SK-N-SH (cell line): ENCODE measurements at regions not wholly inside any gene's neighbourhood (a gene's known extent, or its start where the extent isn't known, plus 50 kb on each side); places are given as distances from the start of the nearest gene placed in this dataset.

Experiments used
- ELF1 ChIP-seq: IDR thresholded peaks from 2 replicates; pipeline ENCODE4 v1.4.0; 2012
- EP300 ChIP-seq, 2 experiments: IDR thresholded peaks; 2 replicates each; pipeline versions ENCODE4 v1.4.0 to v1.6.1; 2012; ENCODE audit warnings: borderline replicate concordance in 1 of 2, low read depth in 1 of 2, low read length in 1 of 2
- EZH2phosphoT487 ChIP-seq: fragments of 200-600 bp; sonication (generic); IDR thresholded peaks from 2 replicates; pipeline ENCODE4 v1.6.1; 2017; ENCODE audit warnings: low read depth, mixed run types, mild to moderate bottlenecking, antibody characterized with exemption, moderate library complexity, borderline replicate concordance
- NFIC ChIP-seq: IDR thresholded peaks from 2 replicates; pipeline ENCODE4 v1.4.0; 2012; ENCODE audit warnings: borderline replicate concordance
- POLR2AphosphoS5 ChIP-seq: IDR thresholded peaks from 2 replicates; pipeline ENCODE4 v1.6.1; 2012; ENCODE audit warnings: low read depth, low read length
- RCOR1 ChIP-seq: fragments of 150-350 bp; IDR thresholded peaks from 2 replicates; pipeline ENCODE4 v1.6.1; 2017; ENCODE audit warnings: antibody characterized with exemption, low read length
- TAF1 ChIP-seq: IDR thresholded peaks from 2 replicates; pipeline ENCODE4 v1.6.1; 2012; ENCODE audit warnings: low read depth, mild to moderate bottlenecking, low read length, moderate library complexity, borderline replicate concordance
- USF1 ChIP-seq: IDR thresholded peaks from 2 replicates; pipeline ENCODE4 v1.4.0; 2012; ENCODE audit warnings: low read depth, borderline replicate concordance
- ZBTB33 ChIP-seq: IDR thresholded peaks from 2 replicates; pipeline ENCODE4 v1.4.0; 2012; ENCODE audit warnings: low read depth, borderline replicate concordance
- TF ChIP-seq, protein P1 (sequence below): fragments of 200-600 bp; sonication (generic); IDR thresholded peaks from 2 replicates; pipeline ENCODE4 v1.6.1; 2017; ENCODE audit warnings: antibody characterized with exemption, mild to moderate bottlenecking, moderate library complexity
- TF ChIP-seq, protein P2 (sequence below): IDR thresholded peaks from 2 replicates; pipeline ENCODE4 v1.4.0; 2012; ENCODE audit warnings: low read depth

DNA sequence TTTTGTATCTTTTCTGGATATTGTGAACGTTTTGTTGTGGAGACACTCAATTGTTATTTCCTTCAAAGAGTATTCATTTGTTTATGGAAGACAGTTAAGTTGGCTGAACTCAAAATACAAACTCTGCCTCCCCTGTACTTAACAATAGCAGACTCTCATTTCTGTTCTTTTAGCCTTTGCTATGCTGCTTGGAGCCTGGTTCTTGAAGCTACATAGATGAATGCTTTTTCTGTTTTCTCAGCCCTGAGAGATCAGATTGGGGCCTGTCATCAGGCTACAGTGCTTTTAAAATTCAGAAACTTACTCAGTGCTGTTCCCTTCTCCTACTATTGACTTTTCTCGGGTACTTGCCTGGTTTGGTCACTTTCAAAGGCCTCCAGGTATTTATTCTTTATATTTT, 215.7 kb upstream of the LYPLAL1 start:
- no peak for TF ChIP-seq TAF1
- TF ChIP-seq, protein P1, sequence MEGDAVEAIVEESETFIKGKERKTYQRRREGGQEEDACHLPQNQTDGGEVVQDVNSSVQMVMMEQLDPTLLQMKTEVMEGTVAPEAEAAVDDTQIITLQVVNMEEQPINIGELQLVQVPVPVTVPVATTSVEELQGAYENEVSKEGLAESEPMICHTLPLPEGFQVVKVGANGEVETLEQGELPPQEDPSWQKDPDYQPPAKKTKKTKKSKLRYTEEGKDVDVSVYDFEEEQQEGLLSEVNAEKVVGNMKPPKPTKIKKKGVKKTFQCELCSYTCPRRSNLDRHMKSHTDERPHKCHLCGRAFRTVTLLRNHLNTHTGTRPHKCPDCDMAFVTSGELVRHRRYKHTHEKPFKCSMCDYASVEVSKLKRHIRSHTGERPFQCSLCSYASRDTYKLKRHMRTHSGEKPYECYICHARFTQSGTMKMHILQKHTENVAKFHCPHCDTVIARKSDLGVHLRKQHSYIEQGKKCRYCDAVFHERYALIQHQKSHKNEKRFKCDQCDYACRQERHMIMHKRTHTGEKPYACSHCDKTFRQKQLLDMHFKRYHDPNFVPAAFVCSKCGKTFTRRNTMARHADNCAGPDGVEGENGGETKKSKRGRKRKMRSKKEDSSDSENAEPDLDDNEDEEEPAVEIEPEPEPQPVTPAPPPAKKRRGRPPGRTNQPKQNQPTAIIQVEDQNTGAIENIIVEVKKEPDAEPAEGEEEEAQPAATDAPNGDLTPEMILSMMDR: no peak
- TF ChIP-seq ELF1: no peak
- no peak for TF ChIP-seq POLR2AphosphoS5
- no peak for TF ChIP-seq EZH2phosphoT487
- TF ChIP-seq, protein P2, sequence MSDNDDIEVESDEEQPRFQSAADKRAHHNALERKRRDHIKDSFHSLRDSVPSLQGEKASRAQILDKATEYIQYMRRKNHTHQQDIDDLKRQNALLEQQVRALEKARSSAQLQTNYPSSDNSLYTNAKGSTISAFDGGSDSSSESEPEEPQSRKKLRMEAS: no peak
- TF ChIP-seq ZBTB33: no peak
- TF ChIP-seq EP300 (IDR thresholded peaks at IDR 0.05; ENCODE audit: borderline replicate concordance in 1 of 2, low read depth in 1 of 2, low read length in 1 of 2): no peak
- TF ChIP-seq USF1: no peak
- no peak for TF ChIP-seq NFIC
- no peak for TF ChIP-seq RCOR1
